ENCODE measurements at regions not wholly inside any gene's neighbourhood (a gene's known extent, or its start where the extent isn't known, plus 50 kb on each side); places are given as distances from the start of the nearest gene placed in this dataset.

DNA sequence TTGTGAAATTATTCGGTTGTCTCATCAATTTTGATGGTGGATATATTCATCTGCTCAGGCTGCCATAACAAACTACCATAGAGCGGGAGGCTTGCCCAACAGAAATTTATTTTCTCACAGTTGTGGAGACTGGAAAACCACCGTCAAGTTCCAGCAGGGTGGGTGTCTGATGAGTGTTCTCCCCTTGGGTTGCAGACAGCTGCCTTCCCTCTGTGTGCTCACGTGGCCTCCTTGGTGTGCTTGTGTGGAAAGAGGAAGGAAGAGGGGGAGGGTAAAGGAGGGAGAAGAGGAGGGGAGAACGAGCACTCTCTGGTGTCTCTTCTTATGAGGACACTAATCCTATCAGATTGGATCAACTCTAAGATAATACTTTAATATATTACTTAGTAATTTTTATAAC lies 123.8 kb upstream of the TEX13D start:
- TF ChIP-seq, protein P1, sequence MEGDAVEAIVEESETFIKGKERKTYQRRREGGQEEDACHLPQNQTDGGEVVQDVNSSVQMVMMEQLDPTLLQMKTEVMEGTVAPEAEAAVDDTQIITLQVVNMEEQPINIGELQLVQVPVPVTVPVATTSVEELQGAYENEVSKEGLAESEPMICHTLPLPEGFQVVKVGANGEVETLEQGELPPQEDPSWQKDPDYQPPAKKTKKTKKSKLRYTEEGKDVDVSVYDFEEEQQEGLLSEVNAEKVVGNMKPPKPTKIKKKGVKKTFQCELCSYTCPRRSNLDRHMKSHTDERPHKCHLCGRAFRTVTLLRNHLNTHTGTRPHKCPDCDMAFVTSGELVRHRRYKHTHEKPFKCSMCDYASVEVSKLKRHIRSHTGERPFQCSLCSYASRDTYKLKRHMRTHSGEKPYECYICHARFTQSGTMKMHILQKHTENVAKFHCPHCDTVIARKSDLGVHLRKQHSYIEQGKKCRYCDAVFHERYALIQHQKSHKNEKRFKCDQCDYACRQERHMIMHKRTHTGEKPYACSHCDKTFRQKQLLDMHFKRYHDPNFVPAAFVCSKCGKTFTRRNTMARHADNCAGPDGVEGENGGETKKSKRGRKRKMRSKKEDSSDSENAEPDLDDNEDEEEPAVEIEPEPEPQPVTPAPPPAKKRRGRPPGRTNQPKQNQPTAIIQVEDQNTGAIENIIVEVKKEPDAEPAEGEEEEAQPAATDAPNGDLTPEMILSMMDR (conservative IDR thresholded peaks at IDR 0.05; ENCODE audit: low read depth, low read length): no peak
- TF ChIP-seq POLR2A (IDR thresholded peaks at IDR 0.05; ENCODE audit: low read depth, low read length) (no peak), RFX5 (IDR thresholded peaks at IDR 0.05; ENCODE audit: low read depth, low read length) (no peak), SMC3 (IDR thresholded peaks at IDR 0.05; ENCODE audit: low read depth, low read length) (no peak), CEBPB (IDR thresholded peaks at IDR 0.05; ENCODE audit: low read depth, low read length) (no peak)

All from IMR-90 (cell line).